ENCODE measurements at regions not wholly inside any gene's neighbourhood (a gene's known extent, or its start where the extent isn't known, plus 50 kb on each side); places are given as distances from the start of the nearest gene placed in this dataset.

- H3K27ac ChIP-seq = no peak overlapping the region
- TF ChIP-seq ZFX (IDR thresholded peaks at IDR 0.05) = no peak
- TF ChIP-seq CTCF (conservative IDR thresholded peaks at IDR 0.05) = no peak
Observed at GRCh38 chr15:87433871-87434270, 822.7 kb downstream of the NTRK3 start.

GRCh38 chr15:87429754-87430153, 826.8 kb downstream of the NTRK3 start:
- no peak for TF ChIP-seq ZFX (IDR thresholded peaks at IDR 0.05)
- no peak for TF ChIP-seq CTCF (conservative IDR thresholded peaks at IDR 0.05)
- no peak overlapping the region for H3K27ac ChIP-seq

GRCh38 chr15:87420017-87420416, 836.5 kb downstream of the NTRK3 start:
- no peak overlapping the region for H3K27ac ChIP-seq
- TF ChIP-seq ZFX (IDR thresholded peaks at IDR 0.05) (no peak), CTCF (conservative IDR thresholded peaks at IDR 0.05) (no peak)

- H3K27ac ChIP-seq = no peak overlapping the region
- TF ChIP-seq CTCF (conservative IDR thresholded peaks at IDR 0.05) (no peak), ZFX (IDR thresholded peaks at IDR 0.05) (no peak)
Observed at GRCh38 chr15:87419344-87419743, 837.2 kb downstream of the NTRK3 start.

- TF ChIP-seq CTCF (conservative IDR thresholded peaks at IDR 0.05) (no peak), ZFX (IDR thresholded peaks at IDR 0.05) (no peak)
- H3K27ac ChIP-seq = no peak overlapping the region
Observed at GRCh38 chr15:87416591-87417257, 839.8 kb downstream of the NTRK3 start.

- no peak overlapping the region for H3K27ac ChIP-seq
- TF ChIP-seq ZFX (IDR thresholded peaks at IDR 0.05) = no peak
- no peak for TF ChIP-seq CTCF (conservative IDR thresholded peaks at IDR 0.05)
Observed at GRCh38 chr15:87408902-87409301, 847.6 kb downstream of the NTRK3 start.

GRCh38 chr15:87403973-87404372, 852.6 kb downstream of the NTRK3 start:
- no peak overlapping the region for H3K27ac ChIP-seq
- TF ChIP-seq CTCF (conservative IDR thresholded peaks at IDR 0.05) (no peak), ZFX (IDR thresholded peaks at IDR 0.05) (no peak)

Data from C4-2B (cell line).